Stimulated activated naive CD8-positive, alpha-beta T cell treated with anti-CD3 and anti-CD28 coated beads, Interleukin-15, Interleukin-2, amounts not matched to agents 100 ng/mL and 50 ng/mL, for 24 hours (primary cell): ENCODE measurements at regions not wholly inside any gene's neighbourhood (a gene's known extent, or its start where the extent isn't known, plus 50 kb on each side); places are given as distances from the start of the nearest gene placed in this dataset.

Experiments used
- H3K27ac Mint-ChIP-seq: one replicate; pipeline ENCODE4 v1.8.0; 2021; ENCODE audit warnings: mild to moderate bottlenecking, mixed read lengths
- H3K27me3 Mint-ChIP-seq: one replicate; pipeline ENCODE4 v1.8.0; 2021; ENCODE audit warnings: mixed read lengths
- H3K36me3 Mint-ChIP-seq: one replicate; pipeline ENCODE4 v1.8.0; 2021; ENCODE audit warnings: low read depth, mixed read lengths
- H3K4me1 Mint-ChIP-seq: one replicate; pipeline ENCODE4 v1.8.0; 2021; ENCODE audit warnings: low read depth, mixed read lengths
- H3K4me3 Mint-ChIP-seq: one replicate; pipeline ENCODE4 v1.8.0; 2021; ENCODE audit warnings: mild to moderate bottlenecking, mixed read lengths
- H3K9me3 Mint-ChIP-seq: one replicate; pipeline ENCODE4 v1.8.0; 2021; ENCODE audit warnings: mixed read lengths

DNA sequence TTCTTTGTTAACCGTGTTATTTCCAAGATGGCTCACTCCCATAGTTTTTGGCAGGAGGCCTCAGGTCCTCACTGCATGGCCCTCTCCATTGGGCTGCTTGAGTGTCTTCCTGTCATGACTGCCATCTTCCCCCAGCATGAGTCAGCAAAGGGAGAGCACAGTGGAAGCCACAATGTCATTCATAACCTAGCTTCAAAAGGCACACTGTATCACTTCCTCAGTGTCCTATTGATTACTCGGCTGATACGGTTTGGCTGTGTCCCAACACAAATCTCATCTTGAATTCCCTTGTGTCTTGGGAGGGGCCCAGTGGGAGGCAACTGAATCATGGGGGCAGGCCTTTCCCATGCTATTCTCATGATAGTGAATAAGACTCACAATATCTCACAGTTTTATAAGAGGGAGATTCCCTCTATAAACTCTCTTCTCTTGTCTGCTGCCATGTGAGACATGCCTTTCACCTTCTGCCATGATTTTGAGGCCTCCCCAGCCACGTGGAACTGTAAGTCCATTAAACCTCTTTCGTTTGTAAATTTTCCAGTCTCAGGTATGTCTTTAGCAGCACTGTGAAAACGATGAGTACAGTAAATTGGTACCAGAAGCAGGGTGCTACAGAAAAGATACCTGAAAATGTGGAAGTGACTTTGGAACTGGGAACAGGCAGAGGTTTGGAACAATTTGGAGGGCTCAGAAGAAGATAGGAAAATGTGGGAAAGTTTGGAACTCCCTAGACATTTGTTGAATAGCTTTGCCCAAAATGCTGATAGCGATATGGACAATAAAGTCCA is 106.5 kb downstream of the PRLHR start:
- no peak overlapping the region for H3K4me3 Mint-ChIP-seq
- peaks cover 9% of the 10 kb centered on the region for H3K27me3 Mint-ChIP-seq
- H3K4me1 Mint-ChIP-seq: no peaks in the 10 kb centered on the region
- no peak overlapping the region for H3K27ac Mint-ChIP-seq
- no peaks in the 10 kb centered on the region for H3K36me3 Mint-ChIP-seq
- H3K9me3 Mint-ChIP-seq: peaks cover 22% of the 10 kb centered on the region

DNA sequence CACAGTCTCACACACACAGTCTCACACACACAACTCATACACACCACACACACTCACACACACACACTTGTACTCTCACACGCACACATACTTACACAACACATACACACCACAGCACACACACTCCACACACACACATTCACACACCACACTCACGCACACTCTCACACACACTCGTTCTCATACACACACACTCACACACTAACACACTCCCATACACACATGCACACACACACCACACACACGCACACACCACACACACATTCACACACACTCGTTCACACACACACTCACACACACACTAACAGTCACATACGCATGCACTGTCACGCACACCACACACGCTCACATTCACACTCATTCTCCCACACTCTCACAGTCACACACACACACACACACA is 109.8 kb downstream of the PRLHR start:
- no peaks in the 10 kb centered on the region for H3K36me3 Mint-ChIP-seq
- H3K9me3 Mint-ChIP-seq: peaks cover 10% of the 10 kb centered on the region
- H3K4me1 Mint-ChIP-seq: no peaks in the 10 kb centered on the region
- H3K27ac Mint-ChIP-seq: no peak overlapping the region
- H3K27me3 Mint-ChIP-seq: peaks cover 8% of the 10 kb centered on the region
- no peak overlapping the region for H3K4me3 Mint-ChIP-seq

DNA sequence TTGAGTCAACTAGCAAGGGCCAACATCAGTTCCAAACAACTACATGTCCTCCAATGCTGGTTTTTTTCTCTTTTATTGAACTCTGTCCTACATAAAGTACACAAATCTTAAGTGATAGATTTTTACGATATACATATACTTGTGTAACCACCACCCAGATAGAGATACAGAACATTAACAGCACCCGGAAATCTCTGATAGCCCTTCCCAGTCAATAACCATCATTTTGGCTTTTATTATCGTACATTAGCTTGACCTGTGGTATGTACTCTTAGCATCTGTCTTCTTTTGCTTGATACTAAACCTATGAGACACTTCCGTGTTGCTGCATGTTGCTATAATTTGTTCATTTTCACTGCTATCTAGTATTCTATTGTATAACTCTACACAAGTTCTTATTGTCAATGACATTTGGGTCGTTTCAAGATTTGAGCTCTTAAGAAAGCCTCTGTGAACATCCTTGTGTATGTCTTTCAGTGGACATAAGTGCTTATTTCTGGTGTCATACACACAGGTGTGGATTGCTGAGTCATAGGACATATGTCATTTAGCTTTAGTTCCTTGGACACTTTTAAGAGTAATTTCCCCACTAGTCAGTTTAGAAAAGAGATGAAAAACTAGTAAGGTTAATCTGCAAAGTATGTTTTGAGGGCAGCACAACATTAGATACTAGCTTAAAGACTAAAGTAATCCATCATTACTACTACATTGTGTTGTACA is 111.1 kb downstream of the PRLHR start:
- peaks cover 13% of the 10 kb centered on the region for H3K27me3 Mint-ChIP-seq
- H3K4me3 Mint-ChIP-seq: no peak overlapping the region
- H3K9me3 Mint-ChIP-seq: peaks cover 15% of the 10 kb centered on the region
- H3K4me1 Mint-ChIP-seq: no peaks in the 10 kb centered on the region
- H3K27ac Mint-ChIP-seq: no peak overlapping the region
- H3K36me3 Mint-ChIP-seq: no peaks in the 10 kb centered on the region

DNA sequence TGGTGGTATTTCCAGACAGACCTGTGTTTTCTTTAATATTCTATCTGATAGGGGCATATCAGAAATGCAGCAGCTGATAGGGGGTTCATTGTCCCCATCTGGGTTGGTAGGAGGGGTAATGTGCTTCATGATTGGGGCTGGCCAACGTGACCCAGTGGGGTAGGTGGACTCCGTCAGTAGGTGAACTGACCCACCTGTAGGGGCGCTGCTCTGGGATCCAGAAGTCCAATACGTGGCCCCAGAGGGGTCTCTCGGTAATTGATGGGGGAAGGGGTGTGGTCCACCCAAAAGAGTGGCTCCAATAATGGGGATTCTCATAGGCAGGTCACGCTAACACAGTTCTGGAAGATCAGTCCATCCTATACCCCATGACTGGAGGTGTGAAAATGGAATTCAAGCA is 112.0 kb downstream of the PRLHR start:
- H3K36me3 Mint-ChIP-seq: no peaks in the 10 kb centered on the region
- H3K4me3 Mint-ChIP-seq: no peak overlapping the region
- H3K9me3 Mint-ChIP-seq: peaks cover 11% of the 10 kb centered on the region
- H3K27ac Mint-ChIP-seq: no peak overlapping the region
- H3K27me3 Mint-ChIP-seq: peaks cover 13% of the 10 kb centered on the region
- H3K4me1 Mint-ChIP-seq: no peaks in the 10 kb centered on the region

DNA sequence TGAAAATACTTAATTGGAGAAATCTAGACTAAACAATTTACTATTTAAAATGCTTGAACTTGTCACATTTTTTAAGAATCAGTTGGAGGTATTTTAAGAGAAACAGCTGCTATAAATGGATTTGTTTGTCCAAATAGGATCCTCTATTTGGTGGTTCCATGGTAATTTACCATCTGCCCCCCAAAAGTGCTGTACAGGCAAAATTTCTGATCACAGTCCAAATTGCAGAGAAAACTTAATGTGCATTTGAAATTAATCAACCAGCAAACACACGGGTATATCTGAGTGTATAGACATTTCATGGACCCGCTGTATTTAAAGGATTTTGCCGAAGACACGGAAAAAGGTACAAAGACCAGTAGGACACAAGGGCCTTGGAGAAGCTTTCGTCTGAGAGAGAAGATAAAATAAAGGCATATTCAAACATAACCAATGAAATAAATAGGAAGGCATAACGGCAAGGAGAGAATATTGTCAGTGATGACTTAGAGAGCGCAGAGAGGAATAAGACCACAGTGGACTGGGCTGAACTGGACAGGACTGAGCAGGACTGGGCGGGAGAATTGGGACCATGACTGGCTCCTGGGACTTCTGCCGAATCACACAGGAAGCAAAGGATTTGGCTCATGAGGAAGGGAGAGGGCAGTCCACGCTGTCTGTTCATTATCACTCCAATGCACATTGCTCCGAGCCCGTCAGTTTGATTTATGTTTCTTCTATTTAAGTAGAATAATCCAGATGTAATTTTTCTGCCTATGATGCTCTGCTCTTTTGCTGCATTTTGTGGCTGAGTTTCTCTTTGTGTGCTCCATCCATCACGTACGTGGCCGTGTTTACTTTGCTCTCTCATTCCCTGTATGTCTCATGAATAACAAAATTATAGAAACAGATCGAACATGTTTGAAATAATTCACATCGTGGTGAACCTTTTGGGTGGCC is 112.8 kb downstream of the PRLHR start:
- Mint-ChIP-seq H3K27ac (no peak overlapping the region), H3K4me1 (no peaks in the 10 kb centered on the region), H3K4me3 (no peak overlapping the region), H3K27me3 (peaks cover 13% of the 10 kb centered on the region), H3K36me3 (no peaks in the 10 kb centered on the region), H3K9me3 (peaks cover 11% of the 10 kb centered on the region)

DNA sequence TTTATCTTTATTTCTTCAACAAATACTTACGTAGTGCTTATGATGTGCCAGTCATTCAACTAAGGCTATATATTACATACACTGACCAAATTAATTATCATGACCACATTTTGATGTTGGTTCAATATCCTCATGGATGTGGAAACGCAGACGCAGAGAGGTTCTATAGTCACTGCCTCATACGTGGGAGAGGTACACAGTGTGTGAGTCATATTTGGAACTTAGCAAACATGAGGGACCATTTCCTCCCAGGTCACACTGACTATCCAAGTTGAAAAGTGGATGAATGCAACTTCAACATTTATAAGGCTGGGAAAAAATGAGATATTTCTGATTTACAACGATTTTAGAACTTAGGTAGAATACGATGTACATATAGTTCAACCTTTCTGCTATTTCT is 113.6 kb downstream of the PRLHR start:
- peaks cover 11% of the 10 kb centered on the region for H3K9me3 Mint-ChIP-seq
- H3K27me3 Mint-ChIP-seq: peaks cover 13% of the 10 kb centered on the region
- H3K36me3 Mint-ChIP-seq: no peaks in the 10 kb centered on the region
- no peaks in the 10 kb centered on the region for H3K4me1 Mint-ChIP-seq
- H3K4me3 Mint-ChIP-seq: no peak overlapping the region
- H3K27ac Mint-ChIP-seq: no peak overlapping the region

DNA sequence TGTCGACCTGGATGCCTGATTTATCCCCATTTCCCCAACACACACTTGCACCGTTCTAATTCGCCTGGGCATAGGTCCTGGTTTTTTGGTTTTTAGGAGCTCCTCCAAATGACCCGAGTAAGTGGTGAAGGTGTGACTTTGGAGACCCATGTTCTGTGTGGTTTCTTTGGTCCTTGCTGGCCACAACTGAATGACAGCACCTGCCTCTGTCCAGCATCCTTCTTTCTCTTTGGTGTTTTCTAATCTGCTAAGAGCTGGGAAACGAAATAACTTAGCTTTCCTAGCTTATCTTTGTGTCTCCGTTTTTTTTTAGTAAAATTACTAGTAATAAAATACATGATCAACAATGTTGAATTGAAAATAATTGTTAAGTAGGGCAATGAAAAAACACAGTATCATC is 120.2 kb downstream of the PRLHR start:
- Mint-ChIP-seq H3K27ac (no peak overlapping the region), H3K4me1 (no peaks in the 10 kb centered on the region), H3K36me3 (no peaks in the 10 kb centered on the region), H3K27me3 (peaks cover 33% of the 10 kb centered on the region), H3K9me3 (peaks cover 6% of the 10 kb centered on the region), H3K4me3 (no peak overlapping the region)

DNA sequence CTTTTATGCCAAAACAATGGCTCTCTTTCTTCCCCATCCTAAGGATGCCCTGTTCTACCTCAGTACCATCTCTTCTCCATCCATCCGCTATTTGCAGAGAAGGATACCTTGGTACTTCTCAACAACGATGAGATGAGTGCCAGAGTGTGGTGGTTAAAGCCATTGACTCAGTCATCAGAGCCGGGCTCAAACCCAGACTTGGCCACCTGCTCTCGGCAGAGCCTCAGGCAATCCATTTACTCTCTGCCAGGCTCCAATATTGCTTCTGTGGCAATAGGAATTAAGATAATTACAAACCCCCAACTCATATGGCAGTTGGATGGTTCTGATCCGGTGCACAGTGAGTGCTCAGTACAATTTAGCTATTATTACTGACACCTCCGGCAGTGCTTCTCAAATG is 121.3 kb downstream of the PRLHR start:
- Mint-ChIP-seq H3K27ac (no peak overlapping the region), H3K4me1 (no peaks in the 10 kb centered on the region), H3K4me3 (no peak overlapping the region), H3K36me3 (no peaks in the 10 kb centered on the region), H3K27me3 (peaks cover 33% of the 10 kb centered on the region), H3K9me3 (no peaks in the 10 kb centered on the region)

DNA sequence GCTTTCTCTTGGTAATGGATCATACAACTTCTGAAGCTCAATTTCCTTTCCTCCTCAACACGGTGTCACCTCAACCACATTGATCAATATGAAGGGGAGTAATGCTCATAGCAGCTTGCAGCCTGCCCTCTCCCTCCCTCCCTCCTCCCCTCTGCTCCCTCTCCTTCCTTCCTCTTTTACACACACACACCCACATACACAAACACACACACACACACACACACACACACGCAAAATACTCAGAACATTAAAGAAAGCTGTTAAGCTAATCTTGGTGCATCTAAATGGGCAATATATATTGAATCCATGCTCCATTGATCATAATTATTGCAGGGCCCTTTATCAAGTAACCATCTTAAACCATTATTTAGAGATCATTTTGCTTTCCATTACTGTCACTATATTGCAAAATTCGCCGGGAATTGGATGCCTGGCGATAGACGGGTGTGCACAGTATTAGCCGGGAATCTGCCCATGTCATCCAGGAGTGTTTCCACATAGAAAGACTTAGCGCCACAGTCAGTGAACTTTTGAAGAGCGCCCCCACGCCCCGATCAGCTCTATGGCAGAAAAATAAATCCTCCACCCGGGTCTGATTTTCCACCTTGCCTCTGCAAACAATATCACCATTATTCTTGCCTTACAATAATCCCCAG is 122.0 kb downstream of the PRLHR start:
- Mint-ChIP-seq H3K9me3 (no peaks in the 10 kb centered on the region), H3K4me1 (no peaks in the 10 kb centered on the region), H3K27ac (no peak overlapping the region), H3K27me3 (peaks cover 36% of the 10 kb centered on the region), H3K36me3 (no peaks in the 10 kb centered on the region), H3K4me3 (no peak overlapping the region)

DNA sequence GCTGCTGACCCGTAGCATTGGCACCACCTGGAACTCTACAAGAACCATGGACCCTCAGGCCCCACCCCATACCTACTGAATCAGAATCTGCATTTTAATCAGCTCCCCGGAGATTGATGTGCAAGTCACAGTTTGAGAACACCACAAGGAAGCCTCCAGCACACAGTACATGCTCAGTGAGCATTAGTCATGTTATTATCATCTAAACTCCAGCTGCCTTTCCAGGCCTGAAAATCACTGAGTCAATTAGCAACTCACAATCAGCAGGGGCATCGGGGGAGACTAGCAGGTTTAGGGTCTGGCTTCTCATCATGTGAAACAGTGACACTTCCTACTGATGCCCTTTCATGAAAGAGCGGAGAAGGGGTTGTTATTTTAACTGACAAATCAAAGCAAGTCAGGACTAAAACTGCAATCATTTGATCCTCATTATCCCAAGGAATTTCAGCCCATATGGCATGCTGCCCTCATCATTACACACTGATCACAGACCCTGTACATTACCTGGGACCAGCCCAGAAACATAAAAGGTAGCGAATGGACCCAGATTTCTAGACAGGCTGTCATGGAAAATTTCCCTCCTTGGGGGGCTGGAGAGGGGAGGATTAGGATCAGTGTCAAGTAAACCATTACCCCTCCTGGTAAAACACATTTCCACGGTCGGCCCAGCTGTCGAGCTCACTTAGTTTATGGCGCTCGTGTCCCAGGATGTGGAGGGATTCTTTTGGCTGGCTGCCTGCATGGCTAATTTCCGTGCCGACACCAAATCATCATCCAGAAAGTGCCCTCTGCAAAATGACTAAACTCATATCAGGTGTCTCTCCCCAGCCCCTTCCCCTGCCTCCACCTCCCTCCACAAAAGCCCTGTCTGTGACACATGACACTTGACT is 122.8 kb downstream of the PRLHR start:
- Mint-ChIP-seq H3K27me3 (peaks cover 40% of the 10 kb centered on the region), H3K27ac (no peak overlapping the region), H3K4me3 (no peak overlapping the region), H3K9me3 (no peaks in the 10 kb centered on the region), H3K36me3 (no peaks in the 10 kb centered on the region), H3K4me1 (no peaks in the 10 kb centered on the region)

DNA sequence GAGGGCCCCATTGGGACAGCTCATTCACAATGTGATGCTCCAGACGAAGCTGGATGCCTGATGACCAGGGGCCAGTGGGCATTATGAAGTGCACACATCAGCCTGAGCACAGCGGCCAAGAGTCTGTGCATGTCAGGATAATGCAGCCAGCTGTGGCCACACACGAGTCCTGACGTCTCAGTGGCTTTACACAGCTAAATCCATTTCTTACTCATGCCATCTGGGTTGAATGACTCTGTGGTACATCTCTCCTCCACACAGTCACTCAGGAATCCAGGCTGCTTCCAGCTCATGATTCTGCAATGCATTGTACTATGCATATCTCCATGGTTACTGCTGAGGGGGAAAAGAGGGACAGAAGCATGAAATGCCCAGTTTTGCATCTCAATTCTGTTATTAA is 123.6 kb downstream of the PRLHR start:
- no peak overlapping the region for H3K27ac Mint-ChIP-seq
- H3K4me1 Mint-ChIP-seq: no peaks in the 10 kb centered on the region
- H3K36me3 Mint-ChIP-seq: no peaks in the 10 kb centered on the region
- H3K9me3 Mint-ChIP-seq: no peaks in the 10 kb centered on the region
- H3K27me3 Mint-ChIP-seq: peaks cover 42% of the 10 kb centered on the region
- no peak overlapping the region for H3K4me3 Mint-ChIP-seq

DNA sequence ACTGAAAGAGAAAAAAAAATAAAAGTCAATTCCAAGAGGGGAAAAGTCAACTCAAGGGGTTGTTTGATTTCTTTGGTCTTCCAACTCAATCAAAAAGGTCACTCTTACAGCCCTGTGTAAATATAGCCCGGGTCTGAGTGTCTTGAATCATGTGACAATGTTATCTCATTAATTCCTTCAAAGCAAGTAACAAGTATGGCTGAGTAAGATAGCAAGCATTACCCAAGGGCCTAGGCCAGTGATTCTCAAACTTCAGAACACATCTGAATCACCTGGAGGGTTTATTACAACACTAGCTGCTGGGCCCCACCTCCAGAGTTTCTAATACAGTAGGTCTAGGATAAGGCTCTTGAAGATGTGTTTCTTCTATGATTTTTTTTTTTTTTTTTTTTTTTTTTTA is 125.0 kb downstream of the PRLHR start:
- peaks cover 47% of the 10 kb centered on the region for H3K27me3 Mint-ChIP-seq

DNA sequence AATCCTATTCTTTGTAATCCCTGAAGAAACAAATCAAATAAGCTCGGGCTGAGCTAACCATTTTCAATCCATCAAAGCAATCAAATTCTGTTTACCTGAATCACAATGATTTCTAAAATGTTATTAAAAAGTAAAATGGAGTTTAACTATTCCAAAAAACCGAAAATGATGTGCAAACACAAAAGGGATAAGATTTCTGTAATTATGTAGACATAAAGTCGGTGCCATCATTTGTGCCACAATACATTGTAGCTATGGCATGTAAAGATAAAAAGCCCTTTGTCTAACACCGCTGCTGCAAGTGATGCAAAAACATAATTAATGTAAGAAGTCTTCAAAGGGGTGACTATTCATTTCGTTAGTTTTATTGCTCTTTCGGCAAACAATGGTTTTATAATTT is 125.1 kb upstream of the FAM204A start:
- H3K4me3 Mint-ChIP-seq: no peak overlapping the region
- no peaks in the 10 kb centered on the region for H3K9me3 Mint-ChIP-seq
- H3K27me3 Mint-ChIP-seq: peaks cover 47% of the 10 kb centered on the region
- H3K36me3 Mint-ChIP-seq: no peaks in the 10 kb centered on the region
- H3K27ac Mint-ChIP-seq: no peak overlapping the region
- H3K4me1 Mint-ChIP-seq: no peaks in the 10 kb centered on the region

More for the DNA sequence above, 125.0 kb downstream of the PRLHR start:
- no peaks in the 10 kb centered on the region for H3K9me3 Mint-ChIP-seq
- H3K4me1 Mint-ChIP-seq: no peaks in the 10 kb centered on the region
- H3K27ac Mint-ChIP-seq: no peak overlapping the region
- no peaks in the 10 kb centered on the region for H3K36me3 Mint-ChIP-seq
- H3K4me3 Mint-ChIP-seq: no peak overlapping the region
